HEK293 (cell line): ENCODE measurements at regions not wholly inside any gene's neighbourhood (a gene's known extent, or its start where the extent isn't known, plus 50 kb on each side); places are given as distances from the start of the nearest gene placed in this dataset.
"Not testable (repeated sequence)": the region's sequence is repeated elsewhere in the genome, so short reads cannot be mapped to it uniquely, and the experiment has no call there.

ENCODE experiments used
- CTCF ChIA-PET: fragments of 350-600 bp; formaldehyde crosslinking; extraction: SDS; loops from one replicate; lab custom pipeline; 2021; ENCODE audit warnings: antibody characterized with exemption; lab: Yijun Ruan, JAX
- POLR2A ChIA-PET: fragments of 300-600 bp; formaldehyde crosslinking; extraction: SDS; loops from one replicate; lab custom pipeline; 2020; ENCODE audit warnings: antibody characterized with exemption, inconsistent platforms; lab: Yijun Ruan, JAX
- H3K27ac ChIP-seq: fragments of 200-500 bp; sonication (Bioruptor generic); 2 replicates; pipeline ENCODE4 v1.5.1; 2014; ENCODE audit warnings: low read depth, low read length, control low read depth, inconsistent platforms; ENCODE audit errors: extremely low read depth
- H3K36me3 ChIP-seq, 2 experiments: fragments of 200-500 bp in 1 of 2; sonication (Bioruptor generic) in 1 of 2; 1 replicate in 1 of 2; 2 replicates in 1 of 2; pipeline ENCODE4 v1.5.1; 2014 to 2017; ENCODE audit warnings: inconsistent platforms in 2 of 2, low read length in 2 of 2; ENCODE audit not compliant: control insufficient read depth in 2 of 2, insufficient read depth in 1 of 2
- H3K4me1 ChIP-seq: fragments of 200-500 bp; sonication (Bioruptor generic); 2 replicates; pipeline ENCODE4 v1.5.1; 2014; ENCODE audit warnings: mild to moderate bottlenecking, low read length, inconsistent platforms; ENCODE audit not compliant: control insufficient read depth, insufficient read depth
- H3K4me3 ChIP-seq: 2 replicates; pipeline ENCODE4 v1.5.1; 2011; ENCODE audit warnings: low read depth, mild to moderate bottlenecking, control low read depth, low read length, moderate library complexity
- H3K9me3 ChIP-seq: fragments of 200-500 bp; sonication (Bioruptor generic); 2 replicates; pipeline ENCODE4 v1.5.1; 2014; ENCODE audit warnings: low read depth, low read length, inconsistent platforms; ENCODE audit not compliant: control insufficient read depth, insufficient read depth

DNA sequence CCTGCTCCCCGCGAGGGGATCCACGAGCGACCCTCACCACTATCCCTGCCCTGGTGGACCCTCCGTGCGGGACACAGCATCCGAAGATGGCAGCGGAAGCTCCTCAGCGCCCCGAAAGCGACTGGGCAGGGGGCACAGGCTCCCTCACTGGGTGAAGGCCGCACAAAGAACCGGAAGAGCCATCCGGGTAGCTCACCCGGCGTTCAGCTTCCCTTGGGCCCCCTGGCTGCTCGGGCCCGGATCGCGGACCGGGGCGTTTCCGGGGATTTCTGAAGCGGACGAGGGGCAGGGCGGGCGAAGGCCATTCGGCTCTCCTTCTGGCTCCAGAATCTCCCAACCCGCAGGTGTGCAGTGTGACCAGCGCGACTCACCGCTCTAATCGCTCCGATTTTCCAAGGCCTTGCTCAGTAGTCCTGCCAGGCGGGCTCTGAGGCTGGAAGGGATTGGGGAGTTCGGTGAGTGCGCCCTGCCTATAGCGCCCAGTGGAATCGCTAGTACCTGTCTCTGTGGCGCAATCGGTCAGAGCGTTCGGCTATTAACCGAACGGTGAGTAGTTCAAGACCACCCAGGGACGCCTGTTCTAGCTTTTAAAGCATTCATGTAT lies 94.3 kb upstream of the NBPF11 start:
- H3K4me3 ChIP-seq, POLR2A ChIA-PET, H3K4me1 ChIP-seq, H3K27ac ChIP-seq, H3K9me3 ChIP-seq, H3K36me3 ChIP-seq, CTCF ChIA-PET: not testable (repeated sequence)

GRCh38 chr1:148245843-148246242 lies 93.8 kb upstream of the NBPF11 start:
- H3K36me3 ChIP-seq, POLR2A ChIA-PET, H3K4me3 ChIP-seq: not testable (repeated sequence)

DNA sequence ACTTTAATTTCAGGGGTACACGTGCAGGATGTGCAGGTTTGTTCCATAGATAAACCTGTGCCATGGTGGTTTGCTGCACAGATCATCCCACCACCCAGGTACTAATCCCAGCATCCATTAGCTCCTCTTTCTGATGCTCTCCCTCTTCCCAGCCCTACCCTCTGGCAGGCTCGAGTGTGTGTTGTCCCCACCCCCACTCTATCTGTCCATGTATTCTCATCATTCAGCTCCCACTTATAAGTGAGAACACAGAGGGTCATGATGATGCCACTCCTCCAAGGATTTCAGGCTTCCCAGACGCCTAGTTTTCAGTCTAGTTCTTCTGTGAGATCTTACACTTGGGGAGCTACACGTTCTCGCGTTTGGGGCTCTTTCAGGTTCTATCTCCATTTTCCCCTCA lies 93.4 kb upstream of the NBPF11 start:
- H3K36me3 ChIP-seq, H3K27ac ChIP-seq, POLR2A ChIA-PET, CTCF ChIA-PET, H3K4me3 ChIP-seq, H3K9me3 ChIP-seq, H3K4me1 ChIP-seq: not testable (repeated sequence)

More at GRCh38 chr1:148245843-148246242, 93.8 kb upstream of the NBPF11 start:
- H3K27ac ChIP-seq, H3K9me3 ChIP-seq, H3K4me1 ChIP-seq, CTCF ChIA-PET: not testable (repeated sequence)

GRCh38 chr1:148233250-148233649 lies 81.2 kb upstream of the NBPF11 start:
- CTCF ChIA-PET, H3K4me3 ChIP-seq, H3K27ac ChIP-seq, POLR2A ChIA-PET, H3K4me1 ChIP-seq, H3K36me3 ChIP-seq, H3K9me3 ChIP-seq: not testable (repeated sequence)

- POLR2A ChIA-PET, H3K4me3 ChIP-seq, H3K4me1 ChIP-seq, H3K27ac ChIP-seq, H3K36me3 ChIP-seq, CTCF ChIA-PET, H3K9me3 ChIP-seq: not testable (repeated sequence)
Measured at GRCh38 chr1:148228846-148229245, 76.8 kb upstream of the NBPF11 start.

DNA sequence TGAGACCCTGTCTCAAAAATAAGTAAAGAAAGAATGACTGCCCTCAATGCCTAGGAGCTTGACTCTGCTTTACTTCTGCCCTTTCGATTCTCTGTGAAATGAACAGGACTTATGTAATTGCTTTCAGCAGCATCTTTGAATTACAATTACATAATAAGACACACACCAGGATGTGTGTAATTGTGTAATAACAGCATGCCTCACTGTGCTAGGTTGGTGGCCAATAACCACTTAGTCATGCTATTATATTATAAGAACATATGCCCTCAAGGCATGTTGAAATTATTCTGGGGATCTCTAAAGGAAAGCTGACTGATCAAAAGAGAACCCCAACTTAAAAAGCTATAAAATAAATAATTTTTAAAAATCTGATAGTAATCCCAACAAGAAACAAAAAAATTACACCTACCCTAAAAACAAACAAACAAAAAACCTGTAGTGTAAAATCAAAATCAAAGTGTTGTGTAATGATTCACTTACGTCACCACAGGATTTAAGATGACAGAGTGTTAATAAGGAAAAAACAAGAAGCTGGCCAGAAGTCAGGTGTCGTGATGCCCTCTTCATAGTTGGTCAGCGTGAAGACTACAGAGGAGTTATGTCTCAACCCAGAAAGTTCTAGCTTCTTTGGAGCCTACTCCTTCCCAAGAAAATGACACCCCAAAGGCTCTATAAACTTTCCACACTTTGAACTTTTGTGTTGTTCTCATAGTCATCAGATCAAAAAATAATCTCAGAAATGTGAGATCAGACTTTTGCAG lies 70.5 kb upstream of the NBPF11 start:
- H3K36me3 ChIP-seq, H3K4me1 ChIP-seq, H3K27ac ChIP-seq, H3K4me3 ChIP-seq, POLR2A ChIA-PET, CTCF ChIA-PET, H3K9me3 ChIP-seq: not testable (repeated sequence)

DNA sequence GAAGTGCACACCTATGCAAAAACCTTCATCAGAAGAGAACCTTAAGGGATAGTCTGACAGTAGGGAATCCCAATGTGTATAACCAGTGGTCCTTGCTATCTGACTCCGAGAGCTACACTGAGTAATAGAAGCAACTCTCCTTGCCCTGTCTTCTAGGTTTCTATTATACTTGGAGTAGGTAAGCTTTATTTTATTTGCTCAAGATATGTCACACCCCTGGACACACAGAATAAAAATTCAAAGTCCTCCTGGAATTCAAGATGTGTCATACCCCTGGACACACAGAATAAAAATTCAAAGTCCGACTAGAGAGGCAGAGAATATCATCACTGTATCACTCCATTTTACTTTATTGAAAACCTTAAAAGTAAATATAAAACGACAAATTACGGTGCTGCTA lies 69.5 kb upstream of the NBPF11 start:
- H3K27ac ChIP-seq, H3K4me1 ChIP-seq, H3K9me3 ChIP-seq, H3K36me3 ChIP-seq, H3K4me3 ChIP-seq, POLR2A ChIA-PET, CTCF ChIA-PET: not testable (repeated sequence)

GRCh38 chr1:148219229-148219628 lies 67.1 kb upstream of the NBPF11 start:
- H3K9me3 ChIP-seq, CTCF ChIA-PET, H3K4me1 ChIP-seq, H3K27ac ChIP-seq, H3K4me3 ChIP-seq, H3K36me3 ChIP-seq, POLR2A ChIA-PET: not testable (repeated sequence)

- H3K36me3 ChIP-seq, POLR2A ChIA-PET, H3K27ac ChIP-seq, CTCF ChIA-PET, H3K9me3 ChIP-seq, H3K4me3 ChIP-seq, H3K4me1 ChIP-seq: not testable (repeated sequence)
Measured at GRCh38 chr1:148211191-148211590, 59.1 kb upstream of the NBPF11 start.

GRCh38 chr1:148210624-148211023 lies 58.5 kb upstream of the NBPF11 start:
- CTCF ChIA-PET: not testable (repeated sequence)

GRCh38 chr1:148210166-148210565 lies 58.1 kb upstream of the NBPF11 start:
- H3K27ac ChIP-seq, H3K36me3 ChIP-seq, H3K9me3 ChIP-seq, H3K4me3 ChIP-seq, H3K4me1 ChIP-seq, CTCF ChIA-PET, POLR2A ChIA-PET: not testable (repeated sequence)

More at GRCh38 chr1:148210624-148211023, 58.5 kb upstream of the NBPF11 start:
- H3K36me3 ChIP-seq, POLR2A ChIA-PET, H3K4me1 ChIP-seq, H3K4me3 ChIP-seq, H3K9me3 ChIP-seq, H3K27ac ChIP-seq: not testable (repeated sequence)
